Vagina (tissue), 2 donors: ENCODE measurements at regions not wholly inside any gene's neighbourhood (a gene's known extent, or its start where the extent isn't known, plus 50 kb on each side); places are given as distances from the start of the nearest gene placed in this dataset.

Experiments
- CTCF ChIP-seq, 3 experiments: fragments of 450-650 bp in 2 of 3; fragments of 200-600 bp in 1 of 3; sonication (generic) in 1 of 3; IDR thresholded peaks; one replicate each; pipeline ENCODE4 v1.5.1; 2017 to 2019; ENCODE audit warnings: antibody characterized with exemption in 3 of 3, mild to moderate bottlenecking in 2 of 3, moderate library complexity in 2 of 3
- POLR2A ChIP-seq, 2 donors: fragments of 450-650 bp; IDR thresholded peaks; one replicate each; pipeline ENCODE4 v1.6.1; 2017; ENCODE audit warnings: antibody characterized with exemption in 2 of 2, mild to moderate bottlenecking in 2 of 2, moderate library complexity in 2 of 2
- POLR2AphosphoS5 ChIP-seq, 2 donors: sonication (generic); formaldehyde crosslinking; IDR thresholded peaks; one replicate each; pipeline ENCODE4 v1.9.0; 2017; ENCODE audit warnings: antibody characterized with exemption in 2 of 2, mild to moderate bottlenecking in 2 of 2, low read depth in 1 of 2; ENCODE audit not compliant: insufficient read depth in 1 of 2

- TF ChIP-seq CTCF (IDR thresholded peaks at IDR 0.05) (no peak), POLR2A (IDR thresholded peaks at IDR 0.05) (no peak), POLR2AphosphoS5 (IDR thresholded peaks at IDR 0.05; ENCODE audit: insufficient read depth in 1 of 2, low read depth in 1 of 2) (no peak)
Measured at GRCh38 chr4:138052806-138053632, 189.1 kb downstream of the SLC7A11 start.
